ENCODE measurements at regions not wholly inside any gene's neighbourhood (a gene's known extent, or its start where the extent isn't known, plus 50 kb on each side); places are given as distances from the start of the nearest gene placed in this dataset.

- DNase-seq (ENCODE audit: insufficient read length, low spot score): no peak
- no peak for FAIRE-seq
- TF ChIP-seq PAX5 (IDR thresholded peaks at IDR 0.05; ENCODE audit: insufficient read depth, low read length, severe bottlenecking): no peak
- TF ChIP-seq POU2F2 (IDR thresholded peaks at IDR 0.05; ENCODE audit: low read depth, low read length): no peak
- no peak for TF ChIP-seq POLR2AphosphoS5 (IDR thresholded peaks at IDR 0.05; ENCODE audit: low read depth, low read length)
- no peak for TF ChIP-seq POLR2A (IDR thresholded peaks at IDR 0.05; ENCODE audit: low read depth, low read length)
- no peak for TF ChIP-seq SPI1 (IDR thresholded peaks at IDR 0.05; ENCODE audit: low read depth, low read length)
- TF ChIP-seq TAF1 (IDR thresholded peaks at IDR 0.05; ENCODE audit: low read depth, low read length): no peak
Observed at GRCh38 chr5:173705512-173706044, 89.1 kb upstream of the BOD1 start.

GRCh38 chr5:173706700-173707099, 90.2 kb upstream of the BOD1 start:
- TF ChIP-seq POU2F2 (IDR thresholded peaks at IDR 0.05; ENCODE audit: low read depth, low read length) (no peak), TAF1 (IDR thresholded peaks at IDR 0.05; ENCODE audit: low read depth, low read length) (no peak), POLR2A (IDR thresholded peaks at IDR 0.05; ENCODE audit: low read depth, low read length) (no peak), POLR2AphosphoS5 (IDR thresholded peaks at IDR 0.05; ENCODE audit: low read depth, low read length) (no peak), SPI1 (IDR thresholded peaks at IDR 0.05; ENCODE audit: low read depth, low read length) (no peak), PAX5 (IDR thresholded peaks at IDR 0.05; ENCODE audit: insufficient read depth, low read length, severe bottlenecking) (no peak)
- no peak for FAIRE-seq
- DNase-seq (ENCODE audit: insufficient read length, low spot score): no peak

- DNase-seq (ENCODE audit: insufficient read length, low spot score): no peak
- FAIRE-seq: peak; percentile 69
- TF ChIP-seq SPI1 (IDR thresholded peaks at IDR 0.05; ENCODE audit: low read depth, low read length) (no peak), POLR2AphosphoS5 (IDR thresholded peaks at IDR 0.05; ENCODE audit: low read depth, low read length) (no peak), POLR2A (IDR thresholded peaks at IDR 0.05; ENCODE audit: low read depth, low read length) (no peak), POU2F2 (IDR thresholded peaks at IDR 0.05; ENCODE audit: low read depth, low read length) (no peak), TAF1 (IDR thresholded peaks at IDR 0.05; ENCODE audit: low read depth, low read length) (no peak), PAX5 (IDR thresholded peaks at IDR 0.05; ENCODE audit: insufficient read depth, low read length, severe bottlenecking) (no peak)
Observed at GRCh38 chr5:173707392-173707791, 90.9 kb upstream of the BOD1 start.

DNA sequence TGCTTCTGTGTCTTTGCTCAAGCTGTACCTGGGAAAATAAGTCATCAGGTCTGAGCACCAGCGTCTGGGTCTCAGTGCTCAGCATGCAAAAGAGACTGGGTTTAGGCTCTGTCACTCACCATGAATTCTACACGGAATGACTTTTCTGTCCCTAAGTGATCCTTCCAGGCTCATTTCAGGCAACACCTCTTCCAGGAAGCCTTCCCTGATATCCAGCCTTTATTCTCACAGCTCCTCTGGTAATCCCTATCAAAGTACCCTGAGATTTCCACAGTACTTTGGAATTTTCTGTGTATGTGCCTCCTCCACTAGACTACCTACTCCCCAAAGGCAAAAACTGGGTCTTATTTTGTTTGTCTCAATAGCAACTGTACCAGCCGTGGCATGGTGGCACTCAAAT, 92.7 kb upstream of the BOD1 start:
- FAIRE-seq (no peak), DNase-seq (ENCODE audit: insufficient read length, low spot score) (no peak)
- TF ChIP-seq TAF1 (IDR thresholded peaks at IDR 0.05; ENCODE audit: low read depth, low read length) (no peak), POU2F2 (IDR thresholded peaks at IDR 0.05; ENCODE audit: low read depth, low read length) (no peak), SPI1 (IDR thresholded peaks at IDR 0.05; ENCODE audit: low read depth, low read length) (no peak), PAX5 (IDR thresholded peaks at IDR 0.05; ENCODE audit: insufficient read depth, low read length, severe bottlenecking) (no peak), POLR2AphosphoS5 (IDR thresholded peaks at IDR 0.05; ENCODE audit: low read depth, low read length) (no peak), POLR2A (IDR thresholded peaks at IDR 0.05; ENCODE audit: low read depth, low read length) (no peak)

DNA sequence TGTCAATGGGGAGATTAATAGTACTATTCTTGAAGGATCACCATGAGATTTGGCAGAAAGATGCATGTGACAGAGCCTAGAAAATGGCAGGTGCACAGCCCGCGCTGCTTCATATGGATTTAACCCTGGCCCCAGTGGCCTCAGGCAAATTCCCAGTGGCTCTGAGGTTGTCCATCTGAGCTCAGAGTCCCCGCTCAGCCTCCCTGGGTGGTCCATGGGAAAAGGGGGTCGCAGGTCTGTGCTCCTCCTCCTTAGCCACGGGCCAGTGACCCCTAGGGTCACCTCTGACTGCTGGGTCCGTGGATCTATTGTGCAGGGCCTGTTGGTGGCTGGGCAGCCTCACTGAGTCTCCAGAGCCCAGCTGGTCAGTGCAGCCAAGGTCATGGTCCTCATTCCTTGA, 93.3 kb upstream of the BOD1 start:
- TF ChIP-seq POU2F2 (IDR thresholded peaks at IDR 0.05; ENCODE audit: low read depth, low read length): no peak
- TF ChIP-seq TAF1 (IDR thresholded peaks at IDR 0.05; ENCODE audit: low read depth, low read length): no peak
- TF ChIP-seq POLR2AphosphoS5 (IDR thresholded peaks at IDR 0.05; ENCODE audit: low read depth, low read length): no peak
- TF ChIP-seq PAX5 (IDR thresholded peaks at IDR 0.05; ENCODE audit: insufficient read depth, low read length, severe bottlenecking): no peak
- TF ChIP-seq SPI1 (IDR thresholded peaks at IDR 0.05; ENCODE audit: low read depth, low read length): no peak
- no peak for TF ChIP-seq POLR2A (IDR thresholded peaks at IDR 0.05; ENCODE audit: low read depth, low read length)
- no peak for DNase-seq (ENCODE audit: insufficient read length, low spot score)
- no peak for FAIRE-seq

- DNase-seq (ENCODE audit: insufficient read length, low spot score): no peak
- no peak for TF ChIP-seq SPI1 (IDR thresholded peaks at IDR 0.05; ENCODE audit: low read depth, low read length)
- TF ChIP-seq POU2F2 (IDR thresholded peaks at IDR 0.05; ENCODE audit: low read depth, low read length): no peak
- no peak for TF ChIP-seq POLR2AphosphoS5 (IDR thresholded peaks at IDR 0.05; ENCODE audit: low read depth, low read length)
- TF ChIP-seq PAX5 (IDR thresholded peaks at IDR 0.05; ENCODE audit: insufficient read depth, low read length, severe bottlenecking): no peak
- no peak for TF ChIP-seq POLR2A (IDR thresholded peaks at IDR 0.05; ENCODE audit: low read depth, low read length)
- no peak for TF ChIP-seq TAF1 (IDR thresholded peaks at IDR 0.05; ENCODE audit: low read depth, low read length)
- no peak for FAIRE-seq
Observed at GRCh38 chr5:173710528-173710927, 94.1 kb upstream of the BOD1 start.

DNA sequence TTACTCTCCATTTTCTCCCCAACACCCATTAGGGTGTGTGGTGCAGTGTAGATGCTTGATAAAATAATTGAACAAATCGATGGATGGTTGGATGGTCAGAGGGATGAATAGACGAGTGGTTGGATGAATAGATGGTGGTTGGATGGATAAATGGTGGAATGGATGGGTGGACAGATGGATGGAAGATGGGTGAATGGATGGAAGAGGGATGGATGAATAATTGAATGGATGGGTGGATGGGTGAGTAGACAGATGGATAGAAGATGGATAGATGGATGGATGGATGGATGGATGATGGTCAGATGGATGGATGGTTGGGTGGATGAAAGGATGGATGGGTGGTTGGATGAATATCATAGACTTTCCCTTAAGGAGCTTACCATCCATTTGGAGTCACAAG, 95.0 kb upstream of the BOD1 start:
- FAIRE-seq (no peak), DNase-seq (ENCODE audit: insufficient read length, low spot score) (no peak)
- TF ChIP-seq SPI1 (IDR thresholded peaks at IDR 0.05; ENCODE audit: low read depth, low read length) (no peak), PAX5 (IDR thresholded peaks at IDR 0.05; ENCODE audit: insufficient read depth, low read length, severe bottlenecking) (no peak), POU2F2 (IDR thresholded peaks at IDR 0.05; ENCODE audit: low read depth, low read length) (no peak), TAF1 (IDR thresholded peaks at IDR 0.05; ENCODE audit: low read depth, low read length) (no peak), POLR2AphosphoS5 (IDR thresholded peaks at IDR 0.05; ENCODE audit: low read depth, low read length) (no peak), POLR2A (IDR thresholded peaks at IDR 0.05; ENCODE audit: low read depth, low read length) (no peak)

GRCh38 chr5:173712609-173713175, 96.2 kb upstream of the BOD1 start:
- DNase-seq (ENCODE audit: insufficient read length, low spot score): no peak
- FAIRE-seq: peak; percentile 74
- TF ChIP-seq TAF1 (IDR thresholded peaks at IDR 0.05; ENCODE audit: low read depth, low read length) (0 out of 2 replicates have a peak, but pooled peaks have one; percentile 16), POLR2AphosphoS5 (IDR thresholded peaks at IDR 0.05; ENCODE audit: low read depth, low read length) (no peak)

- FAIRE-seq (no peak), DNase-seq (ENCODE audit: insufficient read length, low spot score) (no peak)
- peak; percentile 56 for TF ChIP-seq SPI1 (IDR thresholded peaks at IDR 0.05; ENCODE audit: low read depth, low read length)
- TF ChIP-seq POLR2AphosphoS5 (IDR thresholded peaks at IDR 0.05; ENCODE audit: low read depth, low read length): no peak
- TF ChIP-seq POLR2A (IDR thresholded peaks at IDR 0.05; ENCODE audit: low read depth, low read length): no peak
- TF ChIP-seq POU2F2 (IDR thresholded peaks at IDR 0.05; ENCODE audit: low read depth, low read length): no peak
Observed at GRCh38 chr5:173714551-173715428, 98.3 kb upstream of the BOD1 start.

Measured in GM12891 (cell line).